HCT116 (cell line): ENCODE measurements at regions not wholly inside any gene's neighbourhood (a gene's known extent, or its start where the extent isn't known, plus 50 kb on each side); places are given as distances from the start of the nearest gene placed in this dataset.

Experiments
- ATAC-seq: fragments of 200-7000 bp; cut with Tn5 transposase; 2 replicates; pipeline ENCODE4 v1.9.1; 2020; ENCODE audit warnings: mild to moderate bottlenecking, moderate library complexity
- BruUV-seq: library from RNA; stranded (reverse); fragments of 400-500 nt; replicated peaks from 2 replicates; lab custom pipeline; 2021; lab: Mats Ljungman, UMichigan
- CTCF ChIA-PET: fragments of 300-600 bp; sonication (Branson Sonifier 250); formaldehyde crosslinking; loops from one replicate; lab custom pipeline; 2021; ENCODE audit warnings: antibody characterized with exemption; lab: Charles Lee
- POLR2A ChIA-PET: fragments of 300-600, 350-600 bp; sonication (Branson Sonifier 250); formaldehyde crosslinking; loops from one replicate; lab custom pipeline; 2021; ENCODE audit warnings: antibody characterized with exemption; lab: Charles Lee
- RAD21 ChIA-PET, 2 experiments: fragments of 300-600 bp; sonication (Branson Sonifier 250); formaldehyde crosslinking; loops; one replicate each; lab custom pipeline; 2023; ENCODE audit warnings: low total read pairs in 2 of 2; ENCODE audit not compliant: uncharacterized antibody in 2 of 2, unreplicated experiment in 2 of 2, low non-redundant PET in 1 of 2; lab: Charles Lee
- DNase-seq: peaks from one replicate; pipeline ENCODE4 v3.0.0-alpha.2; 2010; ENCODE audit warnings: low read depth, low spot score
- H2AFZ ChIP-seq: fragments of 200-600 bp; shearing (Covaris generic), sonication (generic); 2 replicates; pipeline ENCODE4 v1.6.1; 2017; ENCODE audit warnings: low read depth, mixed run types, mixed read lengths, antibody characterized with exemption, low read length; ENCODE audit not compliant: poor library complexity, severe bottlenecking
- H3K27ac ChIP-seq: 2 replicates; pipeline ENCODE4 v1.5.1; 2012; ENCODE audit warnings: low read depth, low read length
- H3K27me3 ChIP-seq: fragments of 200-600 bp; sonication (generic); 2 replicates; pipeline ENCODE4 v1.6.1; 2016; ENCODE audit warnings: mixed run types, low read length, mixed read lengths; ENCODE audit not compliant: insufficient read depth
- H3K36me3 ChIP-seq, 2 experiments: fragments of 200-500 bp in 1 of 2; fragments of 200-600 bp in 1 of 2; sonication (Bioruptor generic) in 1 of 2; sonication (generic) in 1 of 2; 2 replicates each; pipeline versions ENCODE4 v1.5.1 to v1.6.1; 2014 to 2016; ENCODE audit warnings: low read length in 2 of 2, inconsistent platforms in 1 of 2, mixed read lengths in 1 of 2, mixed run types in 1 of 2; ENCODE audit not compliant: insufficient read depth in 2 of 2, control insufficient read depth in 1 of 2
- H3K4me1 ChIP-seq, 2 experiments: fragments of 200-600 bp in 1 of 2; sonication (generic) in 1 of 2; 2 replicates each; pipeline versions ENCODE4 v1.5.1 to v1.6.1; 2012 to 2017; ENCODE audit warnings: low read length in 2 of 2, inconsistent platforms in 1 of 2, mild to moderate bottlenecking in 1 of 2, mixed read lengths in 1 of 2, mixed run types in 1 of 2, moderate library complexity in 1 of 2; ENCODE audit not compliant: insufficient read depth in 2 of 2, control insufficient read depth in 1 of 2
- H3K4me2 ChIP-seq: fragments of 200-600 bp; sonication (generic); 2 replicates; pipeline ENCODE4 v1.6.1; 2017; ENCODE audit warnings: mixed run types, low read length, mixed read lengths
- H3K4me3 ChIP-seq, 2 experiments: fragments of 200-600 bp in 1 of 2; sonication (generic) in 1 of 2; replicated peaks in 1 of 2; 2 replicates each; pipeline ENCODE4 v1.5.1; 2011 to 2016; ENCODE audit warnings: low read length in 2 of 2, control low read depth in 1 of 2, low read depth in 1 of 2, mild to moderate bottlenecking in 1 of 2, mixed read lengths in 1 of 2, mixed run types in 1 of 2
- H3K79me2 ChIP-seq: fragments of 200-600 bp; sonication (generic); 2 replicates; pipeline ENCODE4 v1.6.1; 2017; ENCODE audit warnings: mild to moderate bottlenecking, mixed run types, low read length, moderate library complexity, mixed read lengths; ENCODE audit not compliant: insufficient read depth
- H3K9ac ChIP-seq: fragments of 200-600 bp; sonication (generic); 2 replicates; pipeline ENCODE4 v1.6.1; 2016; ENCODE audit warnings: low read length, mixed read lengths
- H3K9me2 ChIP-seq: fragments of 200-600 bp; sonication (generic), shearing (Covaris generic); 2 replicates; pipeline ENCODE4 v1.6.1; 2017; ENCODE audit warnings: mixed run types, mild to moderate bottlenecking, moderate library complexity; ENCODE audit not compliant: insufficient read depth
- H3K9me3 ChIP-seq, 2 experiments: fragments of 200-500 bp in 1 of 2; fragments of 200-600 bp in 1 of 2; sonication (Bioruptor generic) in 1 of 2; sonication (generic) in 1 of 2; 2 replicates each; pipeline ENCODE4 v1.6.1; 2014 to 2017; ENCODE audit warnings: low read length in 2 of 2, mixed read lengths in 2 of 2, inconsistent platforms in 1 of 2, low read depth in 1 of 2, mild to moderate bottlenecking in 1 of 2, mixed run types in 1 of 2, moderate library complexity in 1 of 2; ENCODE audit not compliant: control insufficient read depth in 1 of 2, insufficient read depth in 1 of 2
- H4K20me1 ChIP-seq: fragments of 200-600 bp; sonication (generic), shearing (Covaris generic); 2 replicates; pipeline ENCODE4 v1.6.1; 2017; ENCODE audit warnings: mixed run types, mild to moderate bottlenecking, moderate library complexity; ENCODE audit not compliant: insufficient read depth
- CBX3 ChIP-seq: IDR thresholded peaks from 2 replicates; pipeline ENCODE4 v1.6.1; 2012; ENCODE audit warnings: low read depth
- CEBPB ChIP-seq: IDR thresholded peaks from 2 replicates; pipeline ENCODE4 v1.6.1; 2012; ENCODE audit warnings: low read depth
- EGR1 ChIP-seq: IDR thresholded peaks from 2 replicates; pipeline ENCODE4 v1.6.1; 2012; ENCODE audit warnings: low read depth
- ELF1 ChIP-seq: IDR thresholded peaks from 2 replicates; pipeline ENCODE4 v1.6.1; 2012; ENCODE audit warnings: low read depth, borderline replicate concordance
- EZH2phosphoT487 ChIP-seq: fragments of 200-600 bp; IDR thresholded peaks from 2 replicates; pipeline ENCODE4 v1.6.1; 2018; ENCODE audit warnings: antibody characterized with exemption, borderline replicate concordance
- FOSL1 ChIP-seq: IDR thresholded peaks from 2 replicates; pipeline ENCODE4 v1.6.1; 2012; ENCODE audit warnings: low read depth
- JUND ChIP-seq: IDR thresholded peaks from 2 replicates; pipeline ENCODE4 v1.6.1; 2012
- MAX ChIP-seq: IDR thresholded peaks from 2 replicates; pipeline ENCODE4 v1.6.1; 2012
- POLR2A ChIP-seq: IDR thresholded peaks from 2 replicates; pipeline ENCODE4 v1.7.0; 2011; ENCODE audit warnings: borderline replicate concordance; ENCODE audit not compliant: insufficient read depth, insufficient read length; ENCODE audit errors: extremely low read depth
- POLR2AphosphoS5 ChIP-seq: IDR thresholded peaks from 2 replicates; pipeline ENCODE4 v1.6.1; 2011; ENCODE audit warnings: mild to moderate bottlenecking, low read depth, low read length, moderate library complexity
- RAD21 ChIP-seq: IDR thresholded peaks from 2 replicates; pipeline ENCODE4 v1.6.1; 2012; ENCODE audit warnings: low read depth, mild to moderate bottlenecking
- SIN3A ChIP-seq: IDR thresholded peaks from 2 replicates; pipeline ENCODE4 v1.6.1; 2012; ENCODE audit warnings: low read depth
- SP1 ChIP-seq: IDR thresholded peaks from 2 replicates; pipeline ENCODE4 v1.6.1; 2012; ENCODE audit warnings: low read depth
- SRF ChIP-seq: IDR thresholded peaks from 2 replicates; pipeline ENCODE4 v1.6.1; 2012; ENCODE audit warnings: low read depth
- YY1 ChIP-seq: IDR thresholded peaks from 2 replicates; pipeline ENCODE4 v1.6.1; 2011; ENCODE audit warnings: low read length, low read depth, moderate library complexity, mild to moderate bottlenecking; ENCODE audit not compliant: insufficient replicate concordance; ENCODE audit errors: extremely low read depth
- ZFX ChIP-seq: fragments of 450-650 bp; IDR thresholded peaks from 2 replicates; pipeline ENCODE4 v1.6.1; 2017
- ZNF274 ChIP-seq: fragments of 200-500 bp; sonication (Bioruptor generic); IDR thresholded peaks from 2 replicates; pipeline ENCODE4 v1.6.1; 2014; ENCODE audit warnings: mild to moderate bottlenecking, low read depth, low read length, inconsistent platforms
- intact Hi-C: fragments of 100-400 bp; cut with micrococcal nuclease; formaldehyde crosslinking; loops from 2 replicates; pipeline ENCODE4 v1.10.0; 2022
- TF ChIP-seq, protein P1 (sequence below): IDR thresholded peaks from 2 replicates; pipeline ENCODE4 v1.6.1; 2011; ENCODE audit warnings: mild to moderate bottlenecking, low read length, moderate library complexity; ENCODE audit not compliant: insufficient replicate concordance; ENCODE audit errors: extremely low read depth
- TF ChIP-seq, protein P2 (sequence below): IDR thresholded peaks from 2 replicates; pipeline ENCODE4 v1.6.1; 2012
- TF ChIP-seq, protein P3 (sequence below): IDR thresholded peaks from 2 replicates; pipeline ENCODE4 v1.6.1; 2012; ENCODE audit warnings: low read depth

DNA sequence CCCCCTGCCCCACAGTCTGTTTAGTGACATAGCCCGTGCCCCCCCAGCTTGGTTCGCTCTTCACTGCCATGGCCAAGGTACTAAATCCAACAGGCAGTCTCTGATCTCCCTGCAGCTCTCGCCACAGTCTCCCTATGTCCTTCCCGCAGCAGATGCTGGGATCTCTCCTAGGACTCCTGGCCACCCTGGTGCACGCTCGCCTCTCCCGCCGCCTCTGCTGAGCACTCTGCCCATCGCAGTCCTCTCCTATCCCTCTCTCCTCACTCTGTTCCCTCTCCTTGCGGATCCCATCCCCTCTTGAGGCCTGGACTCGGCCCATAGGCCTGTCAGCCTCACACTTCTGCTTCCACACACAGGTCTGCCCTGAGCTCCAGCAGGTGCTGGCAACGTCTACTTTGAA, 204.8 kb upstream of the TCERG1L start (continued):
- TF ChIP-seq CBX3: no peak

DNA sequence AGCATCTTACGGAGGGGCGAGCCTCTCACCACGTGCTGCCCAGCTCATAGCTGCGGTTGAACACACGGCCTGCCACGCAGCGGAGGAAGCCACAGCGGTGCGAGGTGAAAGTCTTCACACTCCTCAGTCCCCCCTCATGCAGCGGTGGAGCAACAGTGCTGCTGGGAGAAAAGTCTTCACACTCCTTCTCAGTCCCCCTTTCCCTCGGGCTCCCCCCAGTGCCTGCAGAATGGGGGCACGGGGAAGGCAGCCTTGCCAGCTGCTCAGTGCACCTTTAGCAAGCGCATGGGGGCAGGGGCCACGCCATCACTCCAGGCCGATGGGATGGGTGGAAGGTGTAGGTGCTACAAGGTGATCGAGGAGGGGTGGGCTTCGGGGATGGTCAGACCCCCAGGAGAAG, 206.3 kb upstream of the TCERG1L start:
- H3K27me3 ChIP-seq: 0 out of 2 replicates have a peak, but pooled peaks cover 6% of the 10 kb centered on the region

More for the DNA sequence above, 206.3 kb upstream of the TCERG1L start:
- H3K9me2 ChIP-seq: no peaks in the 10 kb centered on the region
- H3K79me2 ChIP-seq: no peaks in the 10 kb centered on the region
- no peak overlapping the region for H3K4me3 ChIP-seq
- no peaks in the 10 kb centered on the region for H4K20me1 ChIP-seq
- H2AFZ ChIP-seq: no peak overlapping the region
- no peak overlapping the region for H3K4me2 ChIP-seq
- DNase-seq: no peak
- H3K36me3 ChIP-seq: no peaks in the 10 kb centered on the region
- ChIA-PET POLR2A (no interaction called here), RAD21 (no interaction called here), CTCF (no interaction called here)
- no peaks in the 10 kb centered on the region for H3K9me3 ChIP-seq
- no peak overlapping the region for H3K9ac ChIP-seq
- ATAC-seq: no peak
- H3K4me1 ChIP-seq: no peaks in the 10 kb centered on the region
- TF ChIP-seq YY1: no peak
- TF ChIP-seq, protein P1, sequence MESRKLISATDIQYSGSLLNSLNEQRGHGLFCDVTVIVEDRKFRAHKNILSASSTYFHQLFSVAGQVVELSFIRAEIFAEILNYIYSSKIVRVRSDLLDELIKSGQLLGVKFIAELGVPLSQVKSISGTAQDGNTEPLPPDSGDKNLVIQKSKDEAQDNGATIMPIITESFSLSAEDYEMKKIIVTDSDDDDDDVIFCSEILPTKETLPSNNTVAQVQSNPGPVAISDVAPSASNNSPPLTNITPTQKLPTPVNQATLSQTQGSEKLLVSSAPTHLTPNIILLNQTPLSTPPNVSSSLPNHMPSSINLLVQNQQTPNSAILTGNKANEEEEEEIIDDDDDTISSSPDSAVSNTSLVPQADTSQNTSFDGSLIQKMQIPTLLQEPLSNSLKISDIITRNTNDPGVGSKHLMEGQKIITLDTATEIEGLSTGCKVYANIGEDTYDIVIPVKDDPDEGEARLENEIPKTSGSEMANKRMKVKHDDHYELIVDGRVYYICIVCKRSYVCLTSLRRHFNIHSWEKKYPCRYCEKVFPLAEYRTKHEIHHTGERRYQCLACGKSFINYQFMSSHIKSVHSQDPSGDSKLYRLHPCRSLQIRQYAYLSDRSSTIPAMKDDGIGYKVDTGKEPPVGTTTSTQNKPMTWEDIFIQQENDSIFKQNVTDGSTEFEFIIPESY: no peak
- no peak for TF ChIP-seq ZNF274
- TF ChIP-seq ELF1: no peak
- no peak for TF ChIP-seq JUND
- no peak for TF ChIP-seq FOSL1
- TF ChIP-seq CEBPB: no peak
- no peak for TF ChIP-seq EZH2phosphoT487
- no peak for TF ChIP-seq EGR1
- TF ChIP-seq, protein P2, sequence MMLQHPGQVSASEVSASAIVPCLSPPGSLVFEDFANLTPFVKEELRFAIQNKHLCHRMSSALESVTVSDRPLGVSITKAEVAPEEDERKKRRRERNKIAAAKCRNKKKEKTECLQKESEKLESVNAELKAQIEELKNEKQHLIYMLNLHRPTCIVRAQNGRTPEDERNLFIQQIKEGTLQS: no peak
- no peak for TF ChIP-seq SRF
- no peak for TF ChIP-seq POLR2A
- TF ChIP-seq SP1: no peak
- no peak for TF ChIP-seq POLR2AphosphoS5
- TF ChIP-seq SIN3A: no peak
- no peak for TF ChIP-seq MAX
- no peak for TF ChIP-seq ZFX
- TF ChIP-seq RAD21: no peak
- TF ChIP-seq, protein P3, sequence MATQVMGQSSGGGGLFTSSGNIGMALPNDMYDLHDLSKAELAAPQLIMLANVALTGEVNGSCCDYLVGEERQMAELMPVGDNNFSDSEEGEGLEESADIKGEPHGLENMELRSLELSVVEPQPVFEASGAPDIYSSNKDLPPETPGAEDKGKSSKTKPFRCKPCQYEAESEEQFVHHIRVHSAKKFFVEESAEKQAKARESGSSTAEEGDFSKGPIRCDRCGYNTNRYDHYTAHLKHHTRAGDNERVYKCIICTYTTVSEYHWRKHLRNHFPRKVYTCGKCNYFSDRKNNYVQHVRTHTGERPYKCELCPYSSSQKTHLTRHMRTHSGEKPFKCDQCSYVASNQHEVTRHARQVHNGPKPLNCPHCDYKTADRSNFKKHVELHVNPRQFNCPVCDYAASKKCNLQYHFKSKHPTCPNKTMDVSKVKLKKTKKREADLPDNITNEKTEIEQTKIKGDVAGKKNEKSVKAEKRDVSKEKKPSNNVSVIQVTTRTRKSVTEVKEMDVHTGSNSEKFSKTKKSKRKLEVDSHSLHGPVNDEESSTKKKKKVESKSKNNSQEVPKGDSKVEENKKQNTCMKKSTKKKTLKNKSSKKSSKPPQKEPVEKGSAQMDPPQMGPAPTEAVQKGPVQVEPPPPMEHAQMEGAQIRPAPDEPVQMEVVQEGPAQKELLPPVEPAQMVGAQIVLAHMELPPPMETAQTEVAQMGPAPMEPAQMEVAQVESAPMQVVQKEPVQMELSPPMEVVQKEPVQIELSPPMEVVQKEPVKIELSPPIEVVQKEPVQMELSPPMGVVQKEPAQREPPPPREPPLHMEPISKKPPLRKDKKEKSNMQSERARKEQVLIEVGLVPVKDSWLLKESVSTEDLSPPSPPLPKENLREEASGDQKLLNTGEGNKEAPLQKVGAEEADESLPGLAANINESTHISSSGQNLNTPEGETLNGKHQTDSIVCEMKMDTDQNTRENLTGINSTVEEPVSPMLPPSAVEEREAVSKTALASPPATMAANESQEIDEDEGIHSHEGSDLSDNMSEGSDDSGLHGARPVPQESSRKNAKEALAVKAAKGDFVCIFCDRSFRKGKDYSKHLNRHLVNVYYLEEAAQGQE: no peak
- intact Hi-C loops: no loop called here
- no TSS peak for BruUV-seq
- H3K27ac ChIP-seq: no peak overlapping the region
